ENCODE measurements at regions not wholly inside any gene's neighbourhood (a gene's known extent, or its start where the extent isn't known, plus 50 kb on each side); places are given as distances from the start of the nearest gene placed in this dataset.
"Not testable (repeated sequence)": the region's sequence is repeated elsewhere in the genome, so short reads cannot be mapped to it uniquely, and the experiment has no call there.

DNA sequence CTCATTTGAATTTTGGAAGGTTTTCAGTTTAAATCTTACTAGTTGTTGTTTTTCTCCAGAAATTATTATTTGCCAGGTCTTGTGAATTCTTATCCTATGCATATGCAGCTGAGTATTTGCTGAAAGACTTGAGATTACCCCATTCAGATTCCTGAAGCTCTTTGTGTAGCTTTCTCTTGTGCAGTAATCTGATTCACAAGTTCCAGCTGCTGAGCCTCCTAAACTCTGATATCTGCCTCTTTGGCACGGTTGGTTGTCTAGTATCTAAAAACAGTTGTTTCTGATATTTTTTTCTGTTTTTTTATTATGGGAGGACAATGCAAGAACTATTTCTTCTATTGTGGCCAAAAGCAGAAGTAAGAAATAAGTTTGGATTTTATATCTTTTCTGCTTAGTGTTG, 863.9 kb upstream of the MANEA start:
- DNase-seq (ENCODE audit: low spot score in 2 of 2): no peak
- H3K27me3 ChIP-seq: no peaks in the 10 kb centered on the region
- WGBS, 2 donors: 44 to 59% methylated on average over 1 of the region's 1 CpG
- no peaks in the 10 kb centered on the region for H3K4me1 ChIP-seq
- no peak overlapping the region for H3K27ac ChIP-seq
- no peaks in the 10 kb centered on the region for H3K9me3 ChIP-seq
- H3K4me3 ChIP-seq: no peak overlapping the region
- no peak for TF ChIP-seq CTCF (IDR thresholded peaks at IDR 0.05)
- TF ChIP-seq EP300 (IDR thresholded peaks at IDR 0.05): no peak
- TF ChIP-seq POLR2A (IDR thresholded peaks at IDR 0.05): no peak
- H3K36me3 ChIP-seq: no peaks in the 10 kb centered on the region

GRCh38 chr6:94698773-94699172, 878.6 kb upstream of the MANEA start:
- no peak for DNase-seq (ENCODE audit: low spot score in 2 of 2)

GRCh38 chr6:94687255-94687654, 890.1 kb upstream of the MANEA start:
- not testable (repeated sequence) for H3K4me1 ChIP-seq; H3K27me3 ChIP-seq; H3K27ac ChIP-seq; H3K4me3 ChIP-seq; DNase-seq (ENCODE audit: low spot score in 2 of 2); H3K36me3 ChIP-seq; H3K9me3 ChIP-seq
- WGBS, 2 donors: 94 to 97% methylated on average over 6 of the region's 6 CpGs

More at GRCh38 chr6:94698773-94699172, 878.6 kb upstream of the MANEA start:
- Histone ChIP-seq H3K9me3 (no peaks in the 10 kb centered on the region), H3K36me3 (no peaks in the 10 kb centered on the region), H3K4me3 (no peak overlapping the region), H3K4me1 (no peaks in the 10 kb centered on the region), H3K27ac (no peak overlapping the region), H3K27me3 (peaks cover 0 to 2% of the 10 kb centered on the region in 2 donors)
- 86 to 89% methylated on average over 1 of the region's 1 CpG for WGBS, 2 donors
- TF ChIP-seq POLR2A (IDR thresholded peaks at IDR 0.05) (no peak), CTCF (IDR thresholded peaks at IDR 0.05) (no peak), EP300 (IDR thresholded peaks at IDR 0.05) (no peak)

- WGBS, 2 donors: 80 to 85% methylated on average over 3 of the region's 3 CpGs
- no peaks in the 10 kb centered on the region for H3K4me1 ChIP-seq
- no peaks in the 10 kb centered on the region for H3K27me3 ChIP-seq
- H3K36me3 ChIP-seq: no peaks in the 10 kb centered on the region
- H3K27ac ChIP-seq: no peak overlapping the region
- no peak for DNase-seq (ENCODE audit: low spot score in 2 of 2)
- no peak for TF ChIP-seq CTCF (IDR thresholded peaks at IDR 0.05)
- no peak for TF ChIP-seq EP300 (IDR thresholded peaks at IDR 0.05)
- TF ChIP-seq POLR2A (IDR thresholded peaks at IDR 0.05): no peak
- no peaks in the 10 kb centered on the region for H3K9me3 ChIP-seq
- no peak overlapping the region for H3K4me3 ChIP-seq
Observed at GRCh38 chr6:94683409-94683808, 893.9 kb upstream of the MANEA start.

DNA sequence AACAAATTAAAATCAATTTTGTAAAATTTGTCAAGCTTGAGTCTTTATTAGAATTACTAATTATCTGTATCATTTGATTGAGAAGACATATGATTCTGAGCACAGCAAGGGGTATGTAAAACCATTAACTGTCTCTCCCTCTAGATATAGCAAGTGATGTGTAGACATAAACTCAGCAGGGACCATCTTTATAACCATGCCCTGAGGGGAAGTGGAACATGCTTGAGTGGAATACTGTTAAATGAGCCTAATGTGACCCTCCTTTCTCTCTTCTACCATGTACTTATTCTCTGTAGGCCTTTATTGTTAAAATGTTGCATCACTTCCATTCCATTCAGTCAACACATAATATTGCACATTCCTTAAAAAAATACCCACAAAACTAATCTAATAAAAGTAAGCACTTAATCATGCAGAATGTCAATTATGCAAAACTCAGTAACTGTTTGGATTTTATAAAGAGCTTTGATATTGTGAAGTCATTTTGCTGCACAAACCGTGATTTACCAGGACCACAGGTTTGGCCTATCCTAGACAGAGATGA, 896.6 kb upstream of the MANEA start:
- DNase-seq (ENCODE audit: low spot score in 2 of 2): no peak
- TF ChIP-seq CTCF (IDR thresholded peaks at IDR 0.05): no peak
- no peak for TF ChIP-seq POLR2A (IDR thresholded peaks at IDR 0.05)
- TF ChIP-seq EP300 (IDR thresholded peaks at IDR 0.05): no peak
- no peaks in the 10 kb centered on the region for H3K9me3 ChIP-seq
- no peak overlapping the region for H3K27ac ChIP-seq
- 92% methylated on average over 1 of the region's 1 CpG for WGBS, 2 donors
- H3K4me1 ChIP-seq: no peaks in the 10 kb centered on the region
- no peaks in the 10 kb centered on the region for H3K27me3 ChIP-seq
- H3K4me3 ChIP-seq: no peak overlapping the region
- no peaks in the 10 kb centered on the region for H3K36me3 ChIP-seq

DNA sequence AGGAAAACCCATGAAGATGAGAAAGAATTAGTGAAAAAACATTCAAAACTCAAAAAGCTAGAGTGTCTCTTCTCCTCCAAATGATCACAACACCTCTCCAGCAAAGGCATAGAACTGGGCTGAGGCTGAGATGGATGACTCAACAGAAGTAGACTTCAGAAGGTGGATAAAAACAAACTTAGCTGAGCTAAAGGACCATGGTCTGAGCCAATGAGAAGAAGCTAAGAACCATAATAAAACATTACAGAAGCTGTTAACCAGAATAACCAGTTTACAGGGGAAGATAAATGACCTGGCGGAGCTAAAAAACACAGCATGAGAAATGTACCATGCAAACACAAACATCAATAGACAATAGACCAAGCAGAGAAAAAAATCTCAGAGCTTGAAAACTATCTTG, 904.1 kb upstream of the MANEA start:
- H3K9me3 ChIP-seq: peaks cover 0 to 2% (median 0%) of the 10 kb centered on the region in 4 donors
- WGBS, 2 donors: 83 to 97% methylated on average over 1 of the region's 1 CpG
- H3K36me3 ChIP-seq: no peaks in the 10 kb centered on the region
- H3K4me3 ChIP-seq: no peak overlapping the region
- no peaks in the 10 kb centered on the region for H3K4me1 ChIP-seq
- no peak overlapping the region for H3K27ac ChIP-seq
- no peaks in the 10 kb centered on the region for H3K27me3 ChIP-seq
- no peak for TF ChIP-seq POLR2A (IDR thresholded peaks at IDR 0.05)
- TF ChIP-seq EP300 (IDR thresholded peaks at IDR 0.05): no peak
- no peak for TF ChIP-seq CTCF (IDR thresholded peaks at IDR 0.05)
- DNase-seq (ENCODE audit: low spot score in 2 of 2): no peak

Measured in tibial nerve (tissue), 4 donors.